ENCODE measurements at regions not wholly inside any gene's neighbourhood (a gene's known extent, or its start where the extent isn't known, plus 50 kb on each side); places are given as distances from the start of the nearest gene placed in this dataset.
"Not testable (repeated sequence)": the region's sequence is repeated elsewhere in the genome, so short reads cannot be mapped to it uniquely, and the experiment has no call there.

DNA sequence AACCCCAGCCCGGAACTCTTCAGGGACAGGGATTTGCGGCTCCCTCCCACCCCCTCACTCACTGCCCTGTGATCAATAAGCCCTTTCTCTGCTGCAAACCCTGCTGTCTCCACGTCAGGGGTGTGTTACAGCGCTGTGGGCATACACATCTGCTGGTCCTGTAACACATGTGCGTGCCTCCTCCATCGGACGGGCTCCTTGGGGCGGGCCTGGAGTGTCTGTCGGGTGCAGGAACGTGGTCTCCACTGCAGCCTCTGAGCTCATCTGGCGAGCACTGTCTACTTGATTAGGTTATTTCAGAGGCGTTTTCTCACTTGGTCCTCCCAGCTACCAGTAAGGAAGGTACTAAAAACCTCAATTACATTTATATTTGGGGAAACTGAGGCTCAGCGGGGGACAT, 97.0 kb upstream of the LRPAP1 start:
- H3K4me3 Mint-ChIP-seq; ATAC-seq; H3K9me3 ChIP-seq (ENCODE audit: control insufficient read depth in 2 of 3, low read length in 3 of 3); H3K9me3 Mint-ChIP-seq; CTCF ChIA-PET; H3K36me3 Mint-ChIP-seq; H3K36me3 ChIP-seq (ENCODE audit: control insufficient read depth in 2 of 3, insufficient read depth in 3 of 3, low read length in 3 of 3); H3K4me1 ChIP-seq (ENCODE audit: control insufficient read depth in 2 of 2, insufficient read depth in 2 of 2, low read length in 2 of 2); POLR2A ChIA-PET; DNase-seq; H3K27ac ChIP-seq (ENCODE audit: low read depth, low read length); H3K27me3 ChIP-seq (ENCODE audit: control insufficient read depth in 2 of 2, insufficient read depth in 2 of 2, low read length in 2 of 2); intact Hi-C loops (cut with micrococcal nuclease); H3K4me3 ChIP-seq (ENCODE audit: low read length); H3K27ac Mint-ChIP-seq; H3K4me1 Mint-ChIP-seq: not testable (repeated sequence)
- H3K27me3 Mint-ChIP-seq, result peaks cover 4 to 30% (median 17%) of the 10 kb centered on the region in 5 donors

- no peak overlapping the region for H3K4me3 Mint-ChIP-seq
- Histone ChIP-seq H3K9me3 (ENCODE audit: control insufficient read depth in 2 of 3, low read length in 3 of 3) (no peaks in the 10 kb centered on the region), H3K36me3 (ENCODE audit: control insufficient read depth in 2 of 3, insufficient read depth in 3 of 3, low read length in 3 of 3) (no peaks in the 10 kb centered on the region), H3K27me3 (ENCODE audit: control insufficient read depth in 2 of 2, insufficient read depth in 2 of 2, low read length in 2 of 2) (no peaks in the 10 kb centered on the region), H3K27ac (ENCODE audit: low read depth, low read length) (no peak overlapping the region), H3K4me3 (ENCODE audit: low read length) (no peak overlapping the region), H3K4me1 (ENCODE audit: control insufficient read depth in 2 of 2, insufficient read depth in 2 of 2, low read length in 2 of 2) (no peaks in the 10 kb centered on the region)
- no peak for DNase-seq
- ATAC-seq, result no peak
- peaks cover 0 to 4% (median 0%) of the 10 kb centered on the region in 5 donors for H3K36me3 Mint-ChIP-seq
- peaks cover 4 to 33% (median 17%) of the 10 kb centered on the region in 5 donors for H3K27me3 Mint-ChIP-seq
- peaks cover 0 to 3% (median 0%) of the 10 kb centered on the region in 7 donors for H3K4me1 Mint-ChIP-seq
- intact Hi-C loops (cut with micrococcal nuclease), result no loop called here
- H3K27ac Mint-ChIP-seq, result no peak overlapping the region
- CTCF ChIA-PET, result no interaction called here
- POLR2A ChIA-PET, result no interaction called here
- peaks cover 0 to 6% (median 0%) of the 10 kb centered on the region in 11 donors for H3K9me3 Mint-ChIP-seq
Observed at GRCh38 chr4:3628868-3629175, 96.6 kb upstream of the LRPAP1 start.

- H3K9me3 Mint-ChIP-seq; intact Hi-C loops (cut with micrococcal nuclease); H3K4me1 Mint-ChIP-seq; H3K27me3 ChIP-seq (ENCODE audit: control insufficient read depth in 2 of 2, insufficient read depth in 2 of 2, low read length in 2 of 2); ATAC-seq; DNase-seq; H3K4me3 Mint-ChIP-seq; H3K36me3 Mint-ChIP-seq; H3K4me3 ChIP-seq (ENCODE audit: low read length); H3K4me1 ChIP-seq (ENCODE audit: control insufficient read depth in 2 of 2, insufficient read depth in 2 of 2, low read length in 2 of 2); H3K27ac ChIP-seq (ENCODE audit: low read depth, low read length); H3K9me3 ChIP-seq (ENCODE audit: control insufficient read depth in 2 of 3, low read length in 3 of 3); CTCF ChIA-PET; H3K27ac Mint-ChIP-seq; H3K36me3 ChIP-seq (ENCODE audit: control insufficient read depth in 2 of 3, insufficient read depth in 3 of 3, low read length in 3 of 3): not testable (repeated sequence)
- POLR2A ChIA-PET, result interaction anchor here (0.7 kb wide), 1 partner anchor 94 kb away, joined by 3 read pairs; no protein-coding TSS in a partner anchor
- peaks cover 4 to 38% (median 22%) of the 10 kb centered on the region in 5 donors for H3K27me3 Mint-ChIP-seq
Observed at GRCh38 chr4:3627967-3628867, 96.0 kb upstream of the LRPAP1 start.

DNA sequence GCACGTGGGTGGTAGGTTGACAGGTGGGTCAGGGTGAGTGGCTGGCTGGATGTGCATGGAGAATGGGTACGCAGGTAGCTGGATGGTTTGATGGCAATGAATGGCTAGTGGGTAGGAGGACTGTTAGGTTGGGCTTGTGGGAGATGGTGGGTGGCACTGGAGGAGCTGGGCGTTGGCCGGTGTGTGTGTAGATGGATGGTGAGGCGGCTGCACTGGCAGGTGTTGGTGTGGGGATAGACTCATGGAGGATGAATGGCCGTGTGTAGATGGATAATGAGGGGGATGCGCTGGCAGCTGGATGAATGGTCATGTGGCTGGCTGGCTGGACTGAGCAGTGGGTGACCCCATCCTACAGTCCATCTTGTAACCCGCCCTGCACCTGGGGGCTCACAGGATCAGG, 95.2 kb upstream of the LRPAP1 start:
- intact Hi-C loops (cut with micrococcal nuclease), result not testable (repeated sequence)

GRCh38 chr4:3626131-3626884, 94.1 kb upstream of the LRPAP1 start:
- DNase-seq; H3K4me1 Mint-ChIP-seq; H3K4me3 Mint-ChIP-seq; H3K27me3 ChIP-seq (ENCODE audit: control insufficient read depth in 2 of 2, insufficient read depth in 2 of 2, low read length in 2 of 2); H3K9me3 Mint-ChIP-seq; H3K27ac Mint-ChIP-seq; intact Hi-C loops (cut with micrococcal nuclease); POLR2A ChIA-PET; H3K36me3 Mint-ChIP-seq; H3K36me3 ChIP-seq (ENCODE audit: control insufficient read depth in 2 of 3, insufficient read depth in 3 of 3, low read length in 3 of 3); CTCF ChIA-PET; H3K9me3 ChIP-seq (ENCODE audit: control insufficient read depth in 2 of 3, low read length in 3 of 3); H3K27ac ChIP-seq (ENCODE audit: low read depth, low read length); H3K4me1 ChIP-seq (ENCODE audit: control insufficient read depth in 2 of 2, insufficient read depth in 2 of 2, low read length in 2 of 2); H3K4me3 ChIP-seq (ENCODE audit: low read length); ATAC-seq: not testable (repeated sequence)
- peaks cover 4 to 48% (median 31%) of the 10 kb centered on the region in 5 donors for H3K27me3 Mint-ChIP-seq

More for the DNA sequence above, 95.2 kb upstream of the LRPAP1 start:
- H3K9me3 ChIP-seq (ENCODE audit: control insufficient read depth in 2 of 3, low read length in 3 of 3); CTCF ChIA-PET; POLR2A ChIA-PET; H3K4me3 ChIP-seq (ENCODE audit: low read length); H3K27me3 ChIP-seq (ENCODE audit: control insufficient read depth in 2 of 2, insufficient read depth in 2 of 2, low read length in 2 of 2); H3K4me1 ChIP-seq (ENCODE audit: control insufficient read depth in 2 of 2, insufficient read depth in 2 of 2, low read length in 2 of 2); DNase-seq; H3K27ac Mint-ChIP-seq; ATAC-seq; H3K9me3 Mint-ChIP-seq; H3K36me3 Mint-ChIP-seq; H3K4me1 Mint-ChIP-seq; H3K4me3 Mint-ChIP-seq; H3K27ac ChIP-seq (ENCODE audit: low read depth, low read length); H3K36me3 ChIP-seq (ENCODE audit: control insufficient read depth in 2 of 3, insufficient read depth in 3 of 3, low read length in 3 of 3): not testable (repeated sequence)
- H3K27me3 Mint-ChIP-seq, result peaks cover 4 to 43% (median 30%) of the 10 kb centered on the region in 5 donors

DNA sequence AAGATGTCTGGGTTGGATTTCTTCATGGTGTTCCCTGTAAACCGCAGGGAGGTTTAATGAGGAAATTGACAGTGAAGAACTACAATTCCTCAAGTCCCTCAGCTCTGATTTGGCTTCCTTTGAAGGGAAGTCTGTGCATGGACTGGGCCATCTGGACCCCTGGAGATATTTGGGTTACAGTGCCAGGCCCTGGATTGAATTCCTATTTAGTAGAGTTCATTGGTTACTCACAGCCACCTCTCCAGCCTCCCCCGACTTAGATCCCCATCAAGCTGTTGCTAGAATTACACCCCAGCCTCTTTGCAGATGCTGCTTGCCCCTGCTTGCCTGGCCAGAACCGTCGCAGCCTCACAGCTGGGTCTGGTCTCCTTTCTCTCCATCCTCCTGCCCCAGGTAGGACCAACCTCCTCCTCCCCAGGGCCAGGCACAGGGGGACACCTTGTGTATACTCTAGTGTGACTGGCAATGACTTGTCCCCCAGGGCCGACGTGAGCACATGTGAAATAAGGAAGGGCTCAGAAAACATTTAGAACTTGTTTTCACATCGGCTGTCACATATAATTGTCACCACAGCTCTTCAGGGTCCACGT, 93.2 kb upstream of the LRPAP1 start:
- peaks cover 4 to 48% (median 31%) of the 10 kb centered on the region in 5 donors for H3K27me3 Mint-ChIP-seq
- H3K27ac ChIP-seq (ENCODE audit: low read depth, low read length); H3K36me3 ChIP-seq (ENCODE audit: control insufficient read depth in 2 of 3, insufficient read depth in 3 of 3, low read length in 3 of 3); DNase-seq; ATAC-seq; intact Hi-C loops (cut with micrococcal nuclease); H3K9me3 ChIP-seq (ENCODE audit: control insufficient read depth in 2 of 3, low read length in 3 of 3); H3K4me1 Mint-ChIP-seq; H3K4me3 ChIP-seq (ENCODE audit: low read length); H3K36me3 Mint-ChIP-seq; H3K4me1 ChIP-seq (ENCODE audit: control insufficient read depth in 2 of 2, insufficient read depth in 2 of 2, low read length in 2 of 2); H3K27me3 ChIP-seq (ENCODE audit: control insufficient read depth in 2 of 2, insufficient read depth in 2 of 2, low read length in 2 of 2); POLR2A ChIA-PET; H3K9me3 Mint-ChIP-seq; H3K4me3 Mint-ChIP-seq; H3K27ac Mint-ChIP-seq; CTCF ChIA-PET: not testable (repeated sequence)

All from naive thymus-derived CD4-positive, alpha-beta T cell (primary cell).